ENCODE measurements at regions not wholly inside any gene's neighbourhood (a gene's known extent, or its start where the extent isn't known, plus 50 kb on each side); places are given as distances from the start of the nearest gene placed in this dataset.

DNA sequence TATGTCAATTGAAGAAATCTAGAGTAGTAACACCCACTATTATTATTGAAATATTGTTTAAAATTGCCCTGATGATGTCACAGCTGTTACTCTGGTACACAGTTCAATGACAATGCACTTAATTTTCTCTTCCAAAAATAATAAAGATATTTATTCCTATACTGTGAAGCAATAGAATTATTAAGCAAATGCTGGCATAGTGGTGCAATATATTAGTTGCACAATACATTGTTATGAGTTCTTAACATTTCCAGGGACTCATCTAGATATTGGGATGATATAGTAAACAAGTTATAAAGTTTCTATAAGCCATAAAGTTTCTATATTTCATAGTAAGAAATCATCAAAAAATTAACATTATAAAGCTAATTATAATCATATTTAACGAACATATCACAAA lies 897.8 kb downstream of the LRFN5 start:
- no peak overlapping the region for H3K27ac ChIP-seq (ENCODE audit: low read length)
- no TSS peak for BruUV-seq (replicated peaks)
- no peaks in the 10 kb centered on the region for H3K4me1 ChIP-seq (ENCODE audit: control insufficient read depth, insufficient read depth, low read length)
- no peaks in the 10 kb centered on the region for H3K9me3 ChIP-seq (ENCODE audit: control insufficient read depth, insufficient read depth, low read depth, low read length)
- DNase-seq (ENCODE audit: low read depth, low spot score) (no peak), ATAC-seq (no peak)
- POLR2A ChIA-PET, result no interaction called here
- H3K4me3 ChIP-seq (ENCODE audit: low read depth in 2 of 2, low read length in 2 of 2), result no peak overlapping the region
- no peaks in the 10 kb centered on the region for H3K36me3 ChIP-seq (ENCODE audit: control insufficient read depth, insufficient read depth, low read length)
- TF ChIP-seq TCF7L2 (IDR thresholded peaks at IDR 0.05; ENCODE audit: low read depth, low read length) (no peak), SIN3A (IDR thresholded peaks at IDR 0.05; ENCODE audit: borderline replicate concordance, insufficient read depth, low read depth, low read length) (no peak), POLR2AphosphoS5 (IDR thresholded peaks at IDR 0.05; ENCODE audit: low read depth, low read length) (no peak)
- TF ChIP-seq, protein P1, sequence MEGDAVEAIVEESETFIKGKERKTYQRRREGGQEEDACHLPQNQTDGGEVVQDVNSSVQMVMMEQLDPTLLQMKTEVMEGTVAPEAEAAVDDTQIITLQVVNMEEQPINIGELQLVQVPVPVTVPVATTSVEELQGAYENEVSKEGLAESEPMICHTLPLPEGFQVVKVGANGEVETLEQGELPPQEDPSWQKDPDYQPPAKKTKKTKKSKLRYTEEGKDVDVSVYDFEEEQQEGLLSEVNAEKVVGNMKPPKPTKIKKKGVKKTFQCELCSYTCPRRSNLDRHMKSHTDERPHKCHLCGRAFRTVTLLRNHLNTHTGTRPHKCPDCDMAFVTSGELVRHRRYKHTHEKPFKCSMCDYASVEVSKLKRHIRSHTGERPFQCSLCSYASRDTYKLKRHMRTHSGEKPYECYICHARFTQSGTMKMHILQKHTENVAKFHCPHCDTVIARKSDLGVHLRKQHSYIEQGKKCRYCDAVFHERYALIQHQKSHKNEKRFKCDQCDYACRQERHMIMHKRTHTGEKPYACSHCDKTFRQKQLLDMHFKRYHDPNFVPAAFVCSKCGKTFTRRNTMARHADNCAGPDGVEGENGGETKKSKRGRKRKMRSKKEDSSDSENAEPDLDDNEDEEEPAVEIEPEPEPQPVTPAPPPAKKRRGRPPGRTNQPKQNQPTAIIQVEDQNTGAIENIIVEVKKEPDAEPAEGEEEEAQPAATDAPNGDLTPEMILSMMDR (IDR thresholded peaks at IDR 0.05), result no peak
- TF ChIP-seq, protein P2, sequence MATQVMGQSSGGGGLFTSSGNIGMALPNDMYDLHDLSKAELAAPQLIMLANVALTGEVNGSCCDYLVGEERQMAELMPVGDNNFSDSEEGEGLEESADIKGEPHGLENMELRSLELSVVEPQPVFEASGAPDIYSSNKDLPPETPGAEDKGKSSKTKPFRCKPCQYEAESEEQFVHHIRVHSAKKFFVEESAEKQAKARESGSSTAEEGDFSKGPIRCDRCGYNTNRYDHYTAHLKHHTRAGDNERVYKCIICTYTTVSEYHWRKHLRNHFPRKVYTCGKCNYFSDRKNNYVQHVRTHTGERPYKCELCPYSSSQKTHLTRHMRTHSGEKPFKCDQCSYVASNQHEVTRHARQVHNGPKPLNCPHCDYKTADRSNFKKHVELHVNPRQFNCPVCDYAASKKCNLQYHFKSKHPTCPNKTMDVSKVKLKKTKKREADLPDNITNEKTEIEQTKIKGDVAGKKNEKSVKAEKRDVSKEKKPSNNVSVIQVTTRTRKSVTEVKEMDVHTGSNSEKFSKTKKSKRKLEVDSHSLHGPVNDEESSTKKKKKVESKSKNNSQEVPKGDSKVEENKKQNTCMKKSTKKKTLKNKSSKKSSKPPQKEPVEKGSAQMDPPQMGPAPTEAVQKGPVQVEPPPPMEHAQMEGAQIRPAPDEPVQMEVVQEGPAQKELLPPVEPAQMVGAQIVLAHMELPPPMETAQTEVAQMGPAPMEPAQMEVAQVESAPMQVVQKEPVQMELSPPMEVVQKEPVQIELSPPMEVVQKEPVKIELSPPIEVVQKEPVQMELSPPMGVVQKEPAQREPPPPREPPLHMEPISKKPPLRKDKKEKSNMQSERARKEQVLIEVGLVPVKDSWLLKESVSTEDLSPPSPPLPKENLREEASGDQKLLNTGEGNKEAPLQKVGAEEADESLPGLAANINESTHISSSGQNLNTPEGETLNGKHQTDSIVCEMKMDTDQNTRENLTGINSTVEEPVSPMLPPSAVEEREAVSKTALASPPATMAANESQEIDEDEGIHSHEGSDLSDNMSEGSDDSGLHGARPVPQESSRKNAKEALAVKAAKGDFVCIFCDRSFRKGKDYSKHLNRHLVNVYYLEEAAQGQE (IDR thresholded peaks at IDR 0.05; ENCODE audit: insufficient read depth in 1 of 2, low read depth in 2 of 2, low read length in 1 of 2), result no peak
- intact Hi-C loops (cut with micrococcal nuclease; ENCODE audit: unreplicated experiment), result no loop called here
- H3K27me3 ChIP-seq (ENCODE audit: control insufficient read depth, insufficient read depth, low read length), result no peaks in the 10 kb centered on the region
- CTCF ChIA-PET, result no interaction called here
- in situ Hi-C loops (cut with HindIII; ENCODE audit: low pct_unique_long_range_greater_than_20kb, low sequenced_read_pairs), result no loop called here

DNA sequence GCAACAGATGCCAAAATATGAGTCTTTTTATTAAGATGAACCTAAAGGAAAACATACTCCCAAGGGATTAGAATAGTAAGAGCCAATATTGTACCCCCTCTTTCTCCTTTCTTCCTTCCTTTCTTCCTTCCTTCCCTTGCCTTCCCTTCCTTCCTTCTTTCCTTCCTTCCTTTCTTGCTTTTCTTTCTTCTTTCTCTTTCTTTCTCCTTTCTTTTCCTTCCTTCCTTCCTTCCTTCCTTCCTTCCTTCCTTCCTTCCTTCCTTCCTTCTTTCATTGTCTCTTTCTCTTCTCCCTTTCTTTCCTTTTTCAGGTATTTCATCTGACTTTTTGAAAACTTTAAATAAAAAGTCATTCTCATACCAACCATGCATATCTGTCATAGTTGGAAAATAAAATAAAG lies 892.5 kb downstream of the LRFN5 start:
- CTCF ChIA-PET, result no interaction called here
- ATAC-seq (no peak), DNase-seq (ENCODE audit: low read depth, low spot score) (no peak)
- no peaks in the 10 kb centered on the region for H3K27me3 ChIP-seq (ENCODE audit: control insufficient read depth, insufficient read depth, low read length)
- TF ChIP-seq TCF7L2 (IDR thresholded peaks at IDR 0.05; ENCODE audit: low read depth, low read length) (no peak), POLR2AphosphoS5 (IDR thresholded peaks at IDR 0.05; ENCODE audit: low read depth, low read length) (no peak)
- no peaks in the 10 kb centered on the region for H3K9me3 ChIP-seq (ENCODE audit: control insufficient read depth, insufficient read depth, low read depth, low read length)
- H3K4me1 ChIP-seq (ENCODE audit: control insufficient read depth, insufficient read depth, low read length), result no peaks in the 10 kb centered on the region
- POLR2A ChIA-PET, result no interaction called here
- no peak overlapping the region for H3K27ac ChIP-seq (ENCODE audit: low read length)
- in situ Hi-C loops (cut with HindIII; ENCODE audit: low pct_unique_long_range_greater_than_20kb, low sequenced_read_pairs) (no loop called here), intact Hi-C loops (cut with micrococcal nuclease; ENCODE audit: unreplicated experiment) (no loop called here)
- BruUV-seq (replicated peaks), result no TSS peak
- no peaks in the 10 kb centered on the region for H3K36me3 ChIP-seq (ENCODE audit: control insufficient read depth, insufficient read depth, low read length)
- no peak overlapping the region for H3K4me3 ChIP-seq (ENCODE audit: low read depth in 2 of 2, low read length in 2 of 2)

DNA sequence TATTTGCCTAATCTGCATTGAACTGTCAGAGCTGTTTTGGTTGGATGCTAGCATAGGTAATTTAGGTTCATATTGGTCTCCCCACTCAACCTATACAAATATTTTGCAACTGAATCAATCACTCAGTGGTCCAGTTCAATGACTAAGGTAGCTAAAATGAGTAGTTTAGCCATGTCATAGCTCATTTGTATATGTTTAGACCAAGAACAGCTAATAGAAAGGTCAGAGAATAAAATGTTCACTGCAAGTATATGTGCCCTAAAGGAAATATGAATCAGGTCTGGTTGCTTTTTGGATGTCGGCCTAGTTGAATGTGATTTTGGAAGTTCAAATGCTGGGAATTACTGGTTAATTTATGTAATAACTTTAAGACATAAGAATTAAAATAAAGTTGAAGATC lies 883.9 kb downstream of the LRFN5 start:
- TF ChIP-seq, protein P1 (IDR thresholded peaks at IDR 0.05), result no peak
- TF ChIP-seq, protein P2 (IDR thresholded peaks at IDR 0.05; ENCODE audit: insufficient read depth in 1 of 2, low read depth in 2 of 2, low read length in 1 of 2), result no peak
- TF ChIP-seq POLR2AphosphoS5 (IDR thresholded peaks at IDR 0.05; ENCODE audit: low read depth, low read length) (no peak), TCF7L2 (IDR thresholded peaks at IDR 0.05; ENCODE audit: low read depth, low read length) (no peak), SIN3A (IDR thresholded peaks at IDR 0.05; ENCODE audit: borderline replicate concordance, insufficient read depth, low read depth, low read length) (no peak)
- ATAC-seq, result no peak
- BruUV-seq (replicated peaks), result no TSS peak
- Histone ChIP-seq H3K36me3 (ENCODE audit: control insufficient read depth, insufficient read depth, low read length) (no peaks in the 10 kb centered on the region), H3K27me3 (ENCODE audit: control insufficient read depth, insufficient read depth, low read length) (no peaks in the 10 kb centered on the region), H3K4me1 (ENCODE audit: control insufficient read depth, insufficient read depth, low read length) (no peaks in the 10 kb centered on the region), H3K4me3 (ENCODE audit: low read depth in 2 of 2, low read length in 2 of 2) (no peak overlapping the region), H3K9me3 (ENCODE audit: control insufficient read depth, insufficient read depth, low read depth, low read length) (no peaks in the 10 kb centered on the region), H3K27ac (ENCODE audit: low read length) (no peak overlapping the region)
- ChIA-PET CTCF (no interaction called here), POLR2A (no interaction called here)
- in situ Hi-C loops (cut with HindIII; ENCODE audit: low pct_unique_long_range_greater_than_20kb, low sequenced_read_pairs), result no loop called here
- no peak for DNase-seq (ENCODE audit: low read depth, low spot score)
- intact Hi-C loops (cut with micrococcal nuclease; ENCODE audit: unreplicated experiment), result no loop called here

Measured in Panc1 (cell line).